Uterus (tissue), 2 donors: ENCODE measurements at regions not wholly inside any gene's neighbourhood (a gene's known extent, or its start where the extent isn't known, plus 50 kb on each side); places are given as distances from the start of the nearest gene placed in this dataset.

Experiments
- CTCF ChIP-seq, 4 experiments: fragments of 200-600 bp in 2 of 4; fragments of 450-650 bp in 2 of 4; sonication (generic) in 2 of 4; IDR thresholded peaks; one replicate each; pipeline ENCODE4 v1.5.1; 2016 to 2019; ENCODE audit warnings: antibody characterized with exemption in 4 of 4, mild to moderate bottlenecking in 2 of 4, moderate library complexity in 1 of 4
- POLR2A ChIP-seq, 2 donors: fragments of 450-650 bp; IDR thresholded peaks; one replicate each; pipeline ENCODE4 v1.6.1; 2016; ENCODE audit warnings: antibody characterized with exemption in 2 of 2, mild to moderate bottlenecking in 1 of 2, moderate library complexity in 1 of 2

- TF ChIP-seq POLR2A (IDR thresholded peaks at IDR 0.05), result no peak
- TF ChIP-seq CTCF (IDR thresholded peaks at IDR 0.05), result no peak
These were observed 97.5 kb downstream of the ZNF326 start for GRCh38 chr1:90092441-90092840.
